ENCODE measurements at regions not wholly inside any gene's neighbourhood (a gene's known extent, or its start where the extent isn't known, plus 50 kb on each side); places are given as distances from the start of the nearest gene placed in this dataset.
"Not testable (repeated sequence)": the region's sequence is repeated elsewhere in the genome, so short reads cannot be mapped to it uniquely, and the experiment has no call there.

- DNase-seq = no peak
Measured at GRCh38 chr4:117135634-117136354, 50.4 kb upstream of the TRAM1L1 start.

GRCh38 chr4:117137145-117137544 is 51.8 kb upstream of the TRAM1L1 start:
- no peak for DNase-seq

- not testable (repeated sequence) for DNase-seq
Measured at GRCh38 chr4:117138732-117139131, 53.4 kb upstream of the TRAM1L1 start.

- no peak for DNase-seq
Measured at GRCh38 chr4:117154251-117154650, 68.9 kb upstream of the TRAM1L1 start.

GRCh38 chr4:117156806-117157205 is 71.4 kb upstream of the TRAM1L1 start:
- DNase-seq = no peak

- no peak for DNase-seq
Measured at GRCh38 chr4:117157360-117157759, 72.0 kb upstream of the TRAM1L1 start.

GRCh38 chr4:117162976-117163375 is 77.6 kb upstream of the TRAM1L1 start:
- no peak for DNase-seq

GRCh38 chr4:117164338-117164737 is 79.0 kb upstream of the TRAM1L1 start:
- no peak for DNase-seq

- not testable (repeated sequence) for DNase-seq
Measured at GRCh38 chr4:117175369-117175768, 90.0 kb upstream of the TRAM1L1 start.

- DNase-seq = no peak
Measured at GRCh38 chr4:117203231-117203630, 117.9 kb upstream of the TRAM1L1 start.

- no peak for DNase-seq
Measured at GRCh38 chr4:117210551-117210950, 125.2 kb upstream of the TRAM1L1 start.

GRCh38 chr4:117224256-117224655 is 138.9 kb upstream of the TRAM1L1 start:
- no peak for DNase-seq

GRCh38 chr4:117225471-117225870 is 140.1 kb upstream of the TRAM1L1 start:
- DNase-seq = no peak

- no peak for DNase-seq
Measured at GRCh38 chr4:117227925-117228324, 142.5 kb upstream of the TRAM1L1 start.

- DNase-seq = no peak
Measured at GRCh38 chr4:117239434-117239833, 154.1 kb upstream of the TRAM1L1 start.

- DNase-seq = no peak
Measured at GRCh38 chr4:117249333-117249732, 164.0 kb upstream of the TRAM1L1 start.

GRCh38 chr4:117264072-117264471 is 178.7 kb upstream of the TRAM1L1 start:
- no peak for DNase-seq

- no peak for DNase-seq
Measured at GRCh38 chr4:117267317-117267716, 181.9 kb upstream of the TRAM1L1 start.

GRCh38 chr4:117284736-117285135 is 199.4 kb upstream of the TRAM1L1 start:
- no peak for DNase-seq

- no peak for DNase-seq
Measured at GRCh38 chr4:117293784-117294183, 208.4 kb upstream of the TRAM1L1 start.

GRCh38 chr4:117302226-117302625 is 216.8 kb upstream of the TRAM1L1 start:
- no peak for DNase-seq

- no peak for DNase-seq
Measured at GRCh38 chr4:117311215-117311614, 225.8 kb upstream of the TRAM1L1 start.

GRCh38 chr4:117311989-117312388 is 226.6 kb upstream of the TRAM1L1 start:
- no peak for DNase-seq

- no peak for DNase-seq
Measured at GRCh38 chr4:117324851-117325491, 239.6 kb upstream of the TRAM1L1 start.

GRCh38 chr4:117326091-117326490 is 240.7 kb upstream of the TRAM1L1 start:
- no peak for DNase-seq

Measured in activated T-cell treated with anti-CD3 and anti-CD28 coated beads, Interleukin-2, amount 50 U/mL, for 48 hours (primary cell).